IPS-18c (cell line): ENCODE measurements at regions not wholly inside any gene's neighbourhood (a gene's known extent, or its start where the extent isn't known, plus 50 kb on each side); places are given as distances from the start of the nearest gene placed in this dataset.

Source experiments
- H3K4me3 ChIP-seq: 2 replicates; pipeline ENCODE4 v1.7.0; 2013; ENCODE audit warnings: low read depth, mild to moderate bottlenecking, low read length, moderate library complexity; ENCODE audit not compliant: insufficient read depth
- H3K9me3 ChIP-seq: one replicate; pipeline ENCODE4 v1.6.1; 2013; ENCODE audit warnings: mild to moderate bottlenecking, low read length, moderate library complexity; ENCODE audit not compliant: control insufficient read depth, insufficient read depth

DNA sequence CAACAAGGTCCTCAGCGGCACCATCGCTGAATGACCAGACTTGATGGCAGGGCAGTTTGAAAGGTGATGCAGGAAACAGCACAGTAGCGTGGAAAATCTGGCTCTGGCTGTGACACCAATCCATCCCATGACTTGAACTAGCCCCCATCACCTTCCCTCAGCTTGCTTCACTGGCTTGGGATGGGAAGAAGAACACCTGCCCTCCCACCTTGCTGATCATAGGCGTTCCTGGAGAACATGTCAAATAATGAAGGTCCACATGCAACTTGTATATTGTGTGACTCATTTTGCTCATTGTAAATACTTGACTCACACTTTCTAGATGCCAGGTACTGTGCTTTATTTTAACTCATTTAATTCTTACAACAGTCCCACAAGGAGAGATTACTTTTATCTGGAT is 292.4 kb upstream of the SPRED2 start:
- no peaks in the 10 kb centered on the region for H3K9me3 ChIP-seq
- H3K4me3 ChIP-seq: no peak overlapping the region

DNA sequence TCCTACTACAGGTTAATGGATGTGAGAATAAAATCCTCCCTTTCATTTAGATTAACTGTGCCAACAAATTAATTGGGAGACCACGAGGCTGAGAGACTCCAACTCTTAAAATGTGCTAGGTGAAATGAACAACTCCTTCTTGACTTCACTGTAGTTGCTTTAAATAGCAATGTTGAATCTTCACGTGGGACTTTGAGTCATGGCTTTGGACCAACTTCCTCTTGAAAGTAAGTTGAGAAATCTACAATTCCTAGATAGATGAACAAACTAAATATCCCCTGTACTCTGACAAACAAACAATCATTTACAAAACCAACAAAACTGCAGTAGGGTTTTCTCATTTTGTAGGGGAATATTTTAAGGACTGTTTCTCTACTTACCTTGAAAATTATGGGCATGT is 291.9 kb upstream of the SPRED2 start:
- no peaks in the 10 kb centered on the region for H3K9me3 ChIP-seq
- no peak overlapping the region for H3K4me3 ChIP-seq

DNA sequence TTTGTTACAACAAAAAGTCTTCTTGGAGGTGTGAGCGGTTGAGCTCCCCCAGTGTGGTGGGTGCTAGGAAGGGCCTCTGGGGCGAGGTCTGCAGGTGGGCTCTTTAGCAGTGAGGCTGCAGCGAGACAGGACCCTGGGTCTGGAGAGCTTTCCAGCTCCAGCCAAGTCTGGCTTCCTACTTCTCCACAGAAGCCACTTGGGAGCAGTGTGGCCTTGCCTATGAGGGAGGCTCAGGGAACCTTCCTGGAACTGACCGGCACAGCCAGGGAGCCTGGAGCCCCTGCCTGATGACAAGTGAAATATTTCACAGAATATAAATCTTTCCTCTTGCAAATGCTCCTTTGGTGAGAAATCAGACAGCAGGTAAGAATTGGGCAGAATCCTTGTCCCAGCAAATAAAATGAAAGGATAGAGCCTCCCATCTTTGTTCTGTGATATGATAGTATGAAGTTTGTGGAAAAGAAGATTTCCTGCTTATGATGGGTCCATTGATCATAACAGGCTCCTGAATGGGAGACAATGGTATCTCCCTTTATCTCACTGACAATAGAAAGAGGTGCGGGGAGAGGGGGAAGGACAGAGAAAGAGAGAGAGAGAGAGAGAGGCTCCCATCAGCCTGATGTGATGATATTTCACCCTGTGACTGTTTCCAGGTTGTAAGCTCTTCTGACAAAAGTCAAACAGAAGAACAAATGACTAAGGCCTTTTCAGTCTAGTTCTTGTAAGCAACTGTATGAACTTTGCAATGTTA is 289.8 kb upstream of the SPRED2 start:
- H3K4me3 ChIP-seq: no peak overlapping the region
- no peaks in the 10 kb centered on the region for H3K9me3 ChIP-seq

DNA sequence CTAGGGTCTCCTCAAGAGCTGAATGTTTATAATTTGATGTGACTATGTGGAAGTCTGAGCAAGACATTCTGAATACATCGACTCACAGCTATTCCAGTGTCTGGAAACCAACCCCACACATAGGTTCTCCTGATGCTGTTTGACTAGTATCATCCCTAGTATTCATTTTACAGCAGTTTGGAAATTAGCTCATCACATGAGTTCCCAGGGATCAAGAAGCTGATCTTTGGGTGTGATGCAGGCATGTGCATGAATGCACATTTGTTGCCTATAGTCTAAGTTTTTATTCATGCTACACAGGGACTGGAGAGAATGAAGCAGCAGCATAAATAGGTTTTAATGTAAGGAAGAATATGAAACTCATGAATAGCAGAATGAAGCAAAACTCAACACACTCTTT is 284.3 kb upstream of the SPRED2 start:
- Histone ChIP-seq H3K4me3 (no peak overlapping the region), H3K9me3 (no peaks in the 10 kb centered on the region)

DNA sequence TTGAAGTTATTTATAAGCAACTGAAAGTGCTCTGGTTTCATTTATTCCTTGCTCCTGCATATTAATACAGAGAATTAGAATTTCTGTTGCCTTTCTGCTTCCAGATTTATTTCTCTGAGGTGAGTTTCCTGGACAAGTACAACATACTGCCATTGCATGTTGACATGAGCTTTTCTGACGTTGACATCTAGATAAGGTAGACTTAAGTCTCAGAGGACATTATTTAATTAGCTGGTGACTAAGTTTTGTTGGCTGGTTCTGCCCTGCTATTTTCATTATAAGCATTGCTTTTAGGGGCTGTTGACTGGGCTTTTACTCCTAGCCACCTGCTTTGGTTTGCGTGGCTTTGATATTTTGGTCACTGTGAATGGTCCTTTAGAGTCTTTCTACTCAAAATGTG is 282.9 kb upstream of the SPRED2 start:
- Histone ChIP-seq H3K4me3 (no peak overlapping the region), H3K9me3 (no peaks in the 10 kb centered on the region)

DNA sequence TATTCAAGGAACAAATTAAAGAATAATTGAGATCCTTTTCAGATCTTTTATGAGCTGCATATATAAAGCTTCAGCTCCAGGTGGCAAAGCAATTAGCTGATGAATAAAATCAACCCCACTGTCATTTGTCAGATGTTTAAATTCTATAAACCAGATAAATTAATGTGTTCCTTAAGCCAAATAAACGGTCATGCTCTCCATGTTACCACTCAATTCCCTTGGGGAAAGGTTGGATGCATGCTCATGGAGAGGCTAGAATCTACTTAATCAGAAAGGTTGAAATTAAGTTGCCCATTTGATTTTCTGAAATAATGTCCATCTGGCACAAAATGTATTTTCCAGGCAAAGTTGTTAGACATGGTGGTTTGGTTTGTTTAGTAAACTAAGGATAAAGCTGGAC is 282.5 kb upstream of the SPRED2 start:
- Histone ChIP-seq H3K9me3 (no peaks in the 10 kb centered on the region), H3K4me3 (no peak overlapping the region)

DNA sequence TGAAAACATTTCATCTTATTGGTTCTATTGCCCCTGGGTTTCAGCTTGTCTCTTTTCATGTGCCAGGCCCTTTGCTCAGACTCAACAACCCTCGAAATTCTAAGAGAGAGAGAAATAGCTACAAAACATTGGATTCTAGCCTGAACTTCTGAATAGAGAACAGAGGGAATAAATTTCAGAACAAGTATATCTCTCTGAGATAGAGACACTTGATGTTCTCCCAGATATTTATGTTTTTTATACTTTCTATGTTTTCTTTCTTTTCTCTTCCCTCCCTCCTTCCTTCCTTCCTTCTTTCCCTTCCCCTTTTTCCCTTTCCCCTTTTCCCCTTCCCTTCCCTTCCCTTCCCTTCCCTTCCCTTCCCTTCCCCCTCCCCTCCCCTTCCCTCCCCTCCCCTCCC is 279.5 kb upstream of the SPRED2 start:
- Histone ChIP-seq H3K4me3 (no peak overlapping the region), H3K9me3 (no peaks in the 10 kb centered on the region)

DNA sequence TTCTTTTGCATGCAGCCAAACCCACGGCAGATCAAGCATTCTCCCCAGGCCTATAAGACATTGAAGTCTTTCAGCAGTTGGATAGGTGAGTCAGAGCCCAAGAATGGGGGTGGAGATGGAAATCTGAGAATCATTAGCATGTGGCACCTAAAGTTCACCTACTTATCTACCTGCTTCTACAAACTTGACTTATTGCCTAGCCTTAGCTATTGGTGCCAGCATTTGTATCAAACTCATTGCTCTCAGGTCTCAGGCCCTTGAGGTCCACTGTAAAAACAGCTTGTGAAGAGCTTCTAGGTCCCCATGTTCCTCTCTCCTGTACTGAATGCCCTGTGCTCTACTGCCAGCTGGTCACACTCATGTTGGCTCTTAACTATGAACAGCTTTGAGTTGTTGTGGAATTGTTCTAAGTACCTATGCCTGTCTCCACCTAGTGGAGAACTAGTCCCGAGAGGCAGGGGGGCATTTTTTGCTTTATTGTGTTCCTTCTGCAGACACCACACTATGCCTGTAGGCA is 278.4 kb upstream of the SPRED2 start:
- H3K9me3 ChIP-seq: no peaks in the 10 kb centered on the region

DNA sequence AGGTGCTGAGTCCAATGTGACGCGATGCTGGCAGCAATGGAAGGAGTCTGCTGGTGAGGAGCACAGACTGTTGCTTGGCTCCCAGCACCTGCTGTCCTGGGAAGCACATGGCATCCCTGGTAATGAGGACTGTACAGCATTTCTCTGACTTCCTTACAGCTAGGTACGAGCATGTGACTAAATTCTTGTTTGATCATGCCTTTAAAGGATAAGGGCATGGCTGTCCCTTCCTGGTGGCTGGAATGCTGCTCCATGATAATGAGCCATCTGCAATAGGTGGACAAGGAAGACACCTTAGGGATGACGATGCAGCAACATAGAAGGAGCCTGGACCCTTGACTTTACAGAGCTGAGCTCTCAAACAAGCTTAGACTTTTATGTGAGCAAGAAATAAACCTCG is 278.0 kb upstream of the SPRED2 start:
- no peak overlapping the region for H3K4me3 ChIP-seq
- H3K9me3 ChIP-seq: no peaks in the 10 kb centered on the region

More for the DNA sequence above, 278.4 kb upstream of the SPRED2 start:
- H3K4me3 ChIP-seq: no peak overlapping the region

DNA sequence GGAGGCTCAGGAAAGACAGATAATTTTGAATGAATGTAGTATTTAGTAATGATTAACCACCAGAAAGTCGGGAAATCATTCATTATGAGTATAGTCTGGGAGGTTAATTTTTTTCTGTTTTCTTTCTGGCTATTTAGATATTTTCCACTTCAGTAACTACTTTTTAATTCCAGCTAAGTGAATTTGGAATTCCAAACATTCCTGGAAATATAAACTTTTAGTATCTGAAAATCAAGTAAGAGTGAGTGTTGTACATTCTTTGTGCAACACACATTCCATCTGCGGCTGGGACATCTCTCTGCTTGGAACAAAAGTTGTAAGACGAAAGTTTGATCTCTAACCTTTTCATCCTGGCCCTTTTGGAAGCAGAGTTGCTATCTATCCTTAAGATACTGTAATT is 275.7 kb upstream of the SPRED2 start:
- H3K4me3 ChIP-seq: no peak overlapping the region
- H3K9me3 ChIP-seq: no peaks in the 10 kb centered on the region

DNA sequence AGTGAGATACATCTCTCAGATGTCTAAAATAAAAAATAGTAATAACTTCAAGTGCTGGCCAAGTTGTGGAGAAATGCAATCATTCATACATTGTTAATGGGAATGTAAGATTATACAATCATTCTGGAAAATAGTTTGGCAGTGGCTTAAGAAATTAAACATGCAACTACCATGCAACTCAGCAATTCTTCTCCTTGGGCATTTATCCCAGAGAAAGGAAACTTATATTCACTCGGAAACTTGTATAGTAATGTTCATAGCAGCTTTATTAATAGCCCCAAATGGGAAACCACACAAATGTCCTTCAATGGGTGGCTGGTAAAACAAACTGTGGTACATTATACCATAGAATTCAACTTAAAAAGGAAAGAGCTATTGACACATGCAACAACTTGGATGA is 274.0 kb upstream of the SPRED2 start:
- H3K9me3 ChIP-seq: no peaks in the 10 kb centered on the region
- no peak overlapping the region for H3K4me3 ChIP-seq

DNA sequence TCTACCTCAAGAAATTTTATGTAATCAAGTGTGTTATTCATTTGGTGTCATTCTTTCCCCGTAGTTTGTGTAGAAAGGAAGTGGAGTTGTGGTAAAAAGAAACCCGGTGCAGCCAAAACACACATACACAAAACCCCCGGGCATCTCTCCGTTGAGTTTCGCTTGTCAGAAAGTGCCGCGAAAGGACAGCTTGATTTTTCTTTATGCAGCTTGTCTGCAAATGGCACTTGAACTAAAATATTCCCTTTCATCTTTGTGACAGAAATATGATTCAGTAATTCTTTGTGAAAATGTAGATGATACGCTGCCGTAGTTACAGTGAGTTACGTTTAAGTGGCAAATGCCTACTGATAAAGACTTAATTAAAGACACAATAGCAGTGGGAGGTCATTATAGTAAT is 268.8 kb upstream of the SPRED2 start:
- Histone ChIP-seq H3K9me3 (no peaks in the 10 kb centered on the region), H3K4me3 (no peak overlapping the region)

DNA sequence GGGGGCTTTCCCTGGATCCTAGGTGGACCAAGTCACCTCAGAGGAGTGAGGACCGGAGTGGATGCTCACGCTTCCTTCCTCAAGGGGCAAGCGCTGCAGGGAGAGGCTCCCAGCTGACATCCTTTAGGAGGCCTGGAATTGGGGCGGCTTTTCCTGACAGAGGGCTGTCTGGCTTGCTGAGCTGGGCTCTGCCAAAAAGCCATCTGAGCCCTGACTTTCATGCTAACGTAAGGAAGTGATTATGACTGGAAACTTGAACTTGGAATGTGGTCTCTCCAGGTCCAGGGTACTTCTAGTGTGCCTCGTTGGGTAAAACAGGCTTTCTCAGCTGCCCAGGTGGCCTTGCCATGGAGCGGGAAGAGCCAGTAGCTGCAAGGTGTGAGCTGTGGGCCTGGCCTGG is 268.3 kb upstream of the SPRED2 start:
- Histone ChIP-seq H3K9me3 (no peaks in the 10 kb centered on the region), H3K4me3 (no peak overlapping the region)

DNA sequence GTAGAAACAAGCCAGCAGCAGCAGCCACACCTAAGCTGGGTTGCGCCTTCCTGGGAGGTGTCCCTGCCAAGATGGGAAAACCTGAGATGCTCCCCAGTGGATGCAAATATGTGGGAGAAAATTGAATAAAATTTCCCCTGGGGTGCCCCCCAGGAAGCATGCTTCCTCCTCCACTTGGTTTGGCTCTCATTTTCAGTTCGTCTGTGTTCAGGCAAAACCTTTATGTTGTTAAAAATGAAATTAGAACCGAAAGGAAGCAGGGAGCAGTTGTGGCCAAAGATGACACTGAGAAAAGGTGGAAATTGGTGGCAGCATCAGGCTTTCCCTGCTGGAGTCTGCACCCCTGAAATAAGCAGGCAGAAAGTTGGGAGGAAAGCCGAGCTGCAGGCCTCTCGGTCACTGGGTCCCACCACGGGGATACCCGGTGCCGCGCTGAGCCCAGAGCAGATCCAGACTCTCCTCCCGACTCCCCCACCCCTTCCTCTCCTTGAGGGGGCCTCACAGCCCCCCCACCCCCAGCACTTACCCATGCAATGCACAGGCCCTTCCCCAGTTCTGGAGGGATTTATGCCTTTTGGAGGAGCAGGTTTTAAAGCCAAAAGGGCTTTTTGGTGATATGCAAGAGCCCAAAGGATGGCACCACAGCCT is 267.7 kb upstream of the SPRED2 start:
- Histone ChIP-seq H3K9me3 (no peaks in the 10 kb centered on the region), H3K4me3 (no peak overlapping the region)

DNA sequence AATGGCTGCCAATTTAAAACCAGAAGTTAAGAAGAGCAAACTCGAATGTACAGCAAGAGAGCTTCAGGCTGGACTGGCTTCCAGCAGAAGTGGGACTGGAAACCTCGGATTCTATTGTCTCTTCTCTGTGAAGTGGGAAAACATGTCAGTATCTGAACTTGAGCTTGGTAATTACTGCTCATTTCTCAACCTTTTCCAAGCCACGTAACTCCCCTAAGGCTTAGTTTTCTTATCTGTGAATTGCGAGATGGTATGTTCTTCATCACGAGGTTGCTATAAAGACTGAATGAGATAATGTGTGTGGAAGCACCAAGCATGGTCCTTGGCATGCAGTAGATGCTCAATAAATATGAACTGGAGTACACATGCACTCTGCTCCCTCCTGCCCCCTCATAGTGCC is 259.4 kb upstream of the SPRED2 start:
- H3K9me3 ChIP-seq: peaks cover 2% of the 10 kb centered on the region
- no peak overlapping the region for H3K4me3 ChIP-seq

DNA sequence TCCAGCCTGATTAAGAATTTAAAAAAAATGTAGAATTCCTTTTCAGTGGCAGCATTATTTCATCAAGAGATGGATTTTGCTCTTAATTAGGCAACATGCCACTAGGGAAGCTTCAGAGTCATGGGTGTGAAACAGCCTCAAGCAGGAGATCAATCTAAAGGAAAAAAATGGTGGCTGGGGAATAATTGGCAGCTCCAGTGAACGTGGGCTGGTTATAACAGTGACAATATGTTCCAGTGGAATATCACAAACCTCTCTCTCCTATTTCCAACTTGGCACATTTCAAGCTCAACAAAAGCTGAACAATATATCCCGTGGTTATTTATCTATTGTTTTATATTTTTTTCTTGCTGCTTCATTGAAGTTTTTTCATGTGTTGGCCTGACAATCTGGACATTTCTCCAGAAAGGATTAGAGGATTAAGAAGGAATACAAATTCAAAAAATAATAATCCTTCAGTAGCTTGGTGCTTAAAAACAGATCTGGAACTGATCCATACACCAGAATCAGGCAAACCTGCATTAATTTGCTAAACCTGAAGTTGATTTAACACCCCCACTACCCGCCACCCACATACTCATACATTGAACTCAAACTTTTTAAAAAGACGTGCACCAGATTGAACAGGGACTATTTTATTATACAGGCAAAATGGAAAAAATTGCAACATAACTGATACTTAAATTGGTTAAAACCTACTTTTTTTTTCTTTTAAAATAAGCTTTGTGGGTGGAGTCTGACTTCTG is 255.9 kb upstream of the SPRED2 start:
- Histone ChIP-seq H3K4me3 (no peak overlapping the region), H3K9me3 (no peaks in the 10 kb centered on the region)

DNA sequence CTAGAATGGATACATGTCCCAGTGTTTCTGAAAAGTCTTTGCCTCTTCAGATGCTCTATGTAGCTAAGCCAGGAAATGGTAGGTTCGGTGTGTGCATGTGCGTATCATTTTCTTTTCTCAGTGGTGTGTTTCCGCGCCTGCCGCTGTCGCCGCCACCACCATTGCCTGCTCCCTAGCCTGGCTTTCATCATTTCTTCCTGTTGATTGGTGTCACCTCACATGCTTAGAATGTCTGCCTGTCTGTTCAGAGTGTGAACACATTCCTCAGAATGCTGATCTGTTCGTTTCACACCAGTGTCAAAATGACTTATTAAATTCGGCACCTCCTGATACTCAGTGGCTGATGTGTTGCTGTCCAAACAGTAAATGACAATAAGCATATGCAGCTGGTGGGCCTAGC is 255.2 kb upstream of the SPRED2 start:
- H3K4me3 ChIP-seq: no peak overlapping the region
- no peaks in the 10 kb centered on the region for H3K9me3 ChIP-seq

DNA sequence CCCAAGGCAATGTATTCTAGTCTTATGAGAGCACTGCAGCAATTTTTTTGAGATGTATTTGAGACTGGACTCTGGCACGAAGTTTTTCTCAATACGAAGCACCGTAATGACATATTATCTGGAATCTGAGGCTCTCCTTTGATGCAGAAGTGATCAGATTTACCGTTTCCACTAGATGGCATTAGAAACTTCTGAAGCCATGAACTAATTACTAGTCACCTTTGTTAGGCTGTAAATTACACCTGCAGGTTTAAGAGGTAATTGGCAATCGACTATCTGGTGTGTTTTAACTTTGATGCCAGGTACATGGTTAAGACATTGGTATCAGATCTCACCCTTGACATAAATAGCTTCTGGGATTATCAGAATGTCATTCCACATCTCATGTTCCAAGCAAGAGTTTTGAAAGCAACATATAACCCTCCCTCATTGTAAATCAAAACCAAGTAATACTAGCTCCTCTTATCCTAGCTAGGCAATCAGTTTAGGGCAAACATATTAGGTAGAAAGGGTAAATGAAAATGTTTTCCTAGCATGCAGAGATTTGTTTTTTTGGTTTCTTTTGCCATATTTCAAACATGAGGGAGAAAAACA is 254.6 kb upstream of the SPRED2 start:
- H3K9me3 ChIP-seq: no peaks in the 10 kb centered on the region

More for the DNA sequence above, 254.6 kb upstream of the SPRED2 start:
- H3K4me3 ChIP-seq: no peak overlapping the region
